SHP77 treated with DMSO at 0.1 percent for 48 hours (cell line): ENCODE measurements at regions not wholly inside any gene's neighbourhood (a gene's known extent, or its start where the extent isn't known, plus 50 kb on each side); places are given as distances from the start of the nearest gene placed in this dataset.
"Not testable (repeated sequence)": the region's sequence is repeated elsewhere in the genome, so short reads cannot be mapped to it uniquely, and the experiment has no call there.

ENCODE experiments used
- DNase-seq: peaks from one replicate; lab custom pipeline; 2025; lab: John Stamatoyannopoulos, UW

- peak; percentile 17 for DNase-seq
These were observed 56.3 kb upstream of the KRTAP5-11 start for GRCh38 chr11:71638801-71639519.

GRCh38 chr11:71639520-71639849 is 56.8 kb upstream of the KRTAP5-11 start:
- not testable (repeated sequence) for DNase-seq

- not testable (repeated sequence) for DNase-seq
These were observed 57.2 kb upstream of the KRTAP5-11 start for GRCh38 chr11:71639916-71640315.

- not testable (repeated sequence) for DNase-seq
These were observed 64.4 kb upstream of the KRTAP5-11 start for GRCh38 chr11:71647078-71647477.

GRCh38 chr11:71652998-71653397 is 70.3 kb upstream of the KRTAP5-11 start:
- DNase-seq: not testable (repeated sequence)

- not testable (repeated sequence) for DNase-seq
These were observed 71.7 kb upstream of the KRTAP5-11 start for GRCh38 chr11:71654423-71654822.

GRCh38 chr11:71655041-71655440 is 72.4 kb upstream of the KRTAP5-11 start:
- not testable (repeated sequence) for DNase-seq

GRCh38 chr11:71656513-71656912 is 73.8 kb upstream of the KRTAP5-11 start:
- not testable (repeated sequence) for DNase-seq

- DNase-seq: not testable (repeated sequence)
These were observed 82.3 kb upstream of the KRTAP5-11 start for GRCh38 chr11:71664941-71665340.

GRCh38 chr11:71698110-71698509 is 115.4 kb upstream of the KRTAP5-11 start:
- not testable (repeated sequence) for DNase-seq

- DNase-seq: not testable (repeated sequence)
These were observed 116.3 kb upstream of the KRTAP5-11 start for GRCh38 chr11:71698961-71699360.

GRCh38 chr11:71701435-71702291 is 119.0 kb upstream of the KRTAP5-11 start:
- DNase-seq: not testable (repeated sequence)

GRCh38 chr11:71705086-71705737 is 122.5 kb upstream of the KRTAP5-11 start:
- not testable (repeated sequence) for DNase-seq

GRCh38 chr11:71705738-71706432 is 123.2 kb upstream of the KRTAP5-11 start:
- DNase-seq: not testable (repeated sequence)

GRCh38 chr11:71707083-71707482 is 124.4 kb upstream of the KRTAP5-11 start:
- not testable (repeated sequence) for DNase-seq

- DNase-seq: not testable (repeated sequence)
These were observed 123.5 kb upstream of the DEFB108B start for GRCh38 chr11:71709541-71709940.

- DNase-seq: not testable (repeated sequence)
These were observed 122.8 kb upstream of the DEFB108B start for GRCh38 chr11:71710171-71710671.

GRCh38 chr11:71710701-71711385 is 122.2 kb upstream of the DEFB108B start:
- DNase-seq: not testable (repeated sequence)

GRCh38 chr11:71712350-71712749 is 120.7 kb upstream of the DEFB108B start:
- DNase-seq: not testable (repeated sequence)

GRCh38 chr11:71712846-71713245 is 120.2 kb upstream of the DEFB108B start:
- not testable (repeated sequence) for DNase-seq

GRCh38 chr11:71714510-71714909 is 118.5 kb upstream of the DEFB108B start:
- DNase-seq: not testable (repeated sequence)
